DND-41 (cell line): ENCODE measurements at regions not wholly inside any gene's neighbourhood (a gene's known extent, or its start where the extent isn't known, plus 50 kb on each side); places are given as distances from the start of the nearest gene placed in this dataset.

Source experiments
- ATAC-seq: fragments of 200-7000 bp; cut with Tn5 transposase; 3 replicates; pipeline ENCODE4 v1.9.1; 2021; ENCODE audit warnings: low read depth; ENCODE audit not compliant: insufficient read depth
- DNase-seq: peaks from one replicate; pipeline ENCODE4 v3.0.0-alpha.2; 2020
- H2AFZ ChIP-seq: 2 replicates; pipeline ENCODE4 v1.6.0; 2012; ENCODE audit warnings: low read depth, low read length
- H3K27ac ChIP-seq: 2 replicates; pipeline ENCODE4 v1.5.1; 2012; ENCODE audit warnings: low read length, inconsistent platforms
- H3K27me3 ChIP-seq: fragments of 200-600 bp; sonication (generic); 2 replicates; pipeline ENCODE4 v1.6.0; 2012; ENCODE audit warnings: low read length, mild to moderate bottlenecking, inconsistent platforms; ENCODE audit not compliant: insufficient read depth, poor library complexity
- H3K36me3 ChIP-seq: 2 replicates; pipeline ENCODE4 v1.5.1; 2012; ENCODE audit warnings: low read length, inconsistent platforms; ENCODE audit not compliant: insufficient read depth
- H3K4me1 ChIP-seq: 2 replicates; pipeline ENCODE4 v1.5.1; 2012; ENCODE audit warnings: mild to moderate bottlenecking, low read length; ENCODE audit not compliant: insufficient read depth
- H3K4me2 ChIP-seq: 2 replicates; pipeline ENCODE4 v1.6.0; 2012; ENCODE audit warnings: mild to moderate bottlenecking, moderate library complexity, low read length, inconsistent platforms; ENCODE audit not compliant: insufficient read depth
- H3K4me3 ChIP-seq, 2 experiments: fragments of 200-600 bp in 1 of 2; shearing (Covaris generic) in 1 of 2; 2 replicates each; pipeline ENCODE4 v1.5.1; 2012 to 2016; ENCODE audit warnings: inconsistent platforms in 2 of 2, low read length in 2 of 2, mild to moderate bottlenecking in 2 of 2, low read depth in 1 of 2, moderate library complexity in 1 of 2
- H3K79me2 ChIP-seq: 2 replicates; pipeline ENCODE4 v1.6.0; 2012; ENCODE audit warnings: low read length, inconsistent platforms; ENCODE audit not compliant: insufficient read depth
- H3K9ac ChIP-seq: 2 replicates; pipeline ENCODE4 v1.6.0; 2012; ENCODE audit warnings: low read depth, mild to moderate bottlenecking, inconsistent platforms, low read length, moderate library complexity
- H3K9me3 ChIP-seq: 2 replicates; pipeline ENCODE4 v1.5.1; 2012; ENCODE audit warnings: low read length, moderate library complexity, mild to moderate bottlenecking, inconsistent platforms; ENCODE audit not compliant: insufficient read depth, severe bottlenecking
- H4K20me1 ChIP-seq: 2 replicates; pipeline ENCODE4 v1.6.0; 2012; ENCODE audit warnings: low read length; ENCODE audit not compliant: insufficient read depth
- CTCF ChIP-seq: IDR thresholded peaks from 2 replicates; pipeline ENCODE4 v1.5.1; 2012; ENCODE audit warnings: borderline replicate concordance, low read length, moderate library complexity, mild to moderate bottlenecking; ENCODE audit not compliant: poor library complexity, severe bottlenecking; ENCODE audit errors: extremely low read depth
- EZH2 ChIP-seq: IDR thresholded peaks from 3 replicates; pipeline ENCODE4 v1.6.1; 2012; ENCODE audit warnings: borderline replicate concordance, low read depth, mild to moderate bottlenecking, moderate library complexity, low read length, inconsistent platforms; ENCODE audit not compliant: severe bottlenecking

- no peak overlapping the region for H3K27ac ChIP-seq
- no peaks in the 10 kb centered on the region for H3K79me2 ChIP-seq
- no peak overlapping the region for H2AFZ ChIP-seq
- no peak for DNase-seq
- no peaks in the 10 kb centered on the region for H3K27me3 ChIP-seq
- H3K9me3 ChIP-seq: no peaks in the 10 kb centered on the region
- H3K4me2 ChIP-seq: no peak overlapping the region
- no peak for ATAC-seq
- no peaks in the 10 kb centered on the region for H3K4me1 ChIP-seq
- H3K4me3 ChIP-seq: no peak overlapping the region
- no peaks in the 10 kb centered on the region for H3K36me3 ChIP-seq
- H4K20me1 ChIP-seq: no peaks in the 10 kb centered on the region
- no peak for TF ChIP-seq EZH2
- no peak for TF ChIP-seq CTCF
- no peak overlapping the region for H3K9ac ChIP-seq
Measured at GRCh38 chr16:54630284-54630967, 300.2 kb upstream of the IRX5 start.

DNA sequence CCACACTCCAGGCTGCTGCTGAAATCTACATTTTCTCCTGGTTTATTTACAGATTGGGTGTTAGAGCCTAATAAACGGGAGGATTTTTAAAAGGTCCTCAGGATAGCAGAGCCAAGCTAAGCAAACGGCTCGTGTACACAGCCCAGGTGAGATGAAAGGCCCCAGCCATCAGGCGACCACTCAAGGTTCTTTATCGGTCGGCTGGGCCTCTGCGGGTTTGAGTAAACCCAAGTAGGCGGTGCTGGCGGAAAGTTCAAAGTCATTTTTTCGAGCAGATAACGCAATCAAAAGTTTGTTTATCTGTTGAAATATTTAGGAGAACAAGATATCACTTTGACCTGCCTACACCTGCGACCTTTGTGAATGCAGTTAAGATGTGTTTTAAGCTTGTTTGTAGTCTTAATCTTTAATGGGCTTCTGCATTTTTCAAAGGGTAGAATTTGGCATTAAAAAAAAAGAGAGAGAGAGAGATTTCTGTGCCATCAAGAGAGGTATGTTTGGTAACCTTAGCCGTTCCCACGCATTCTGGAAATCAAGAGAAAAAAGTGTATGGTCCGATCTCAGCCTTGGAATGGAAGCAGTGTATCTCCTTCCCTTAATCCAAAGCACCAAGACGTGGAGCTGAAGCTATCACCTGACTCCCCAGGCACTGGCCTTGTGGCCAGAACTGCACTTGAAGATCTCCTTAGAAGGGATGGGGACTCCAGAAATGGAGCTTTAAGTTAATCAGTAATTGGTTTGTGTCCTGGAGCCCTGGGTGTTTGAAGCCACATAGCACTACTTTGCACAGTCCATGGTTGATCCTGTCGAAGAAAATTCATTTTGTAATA, 301.7 kb upstream of the IRX5 start:
- Histone ChIP-seq H3K4me2 (no peak overlapping the region), H3K9ac (no peak overlapping the region), H3K27ac (no peak overlapping the region), H3K4me1 (no peaks in the 10 kb centered on the region), H3K27me3 (no peaks in the 10 kb centered on the region), H2AFZ (no peak overlapping the region), H3K4me3 (no peak overlapping the region), H3K36me3 (no peaks in the 10 kb centered on the region), H3K79me2 (no peaks in the 10 kb centered on the region), H3K9me3 (no peaks in the 10 kb centered on the region), H4K20me1 (no peaks in the 10 kb centered on the region)
- ATAC-seq (no peak), DNase-seq (no peak)
- TF ChIP-seq CTCF (no peak), EZH2 (no peak)

DNA sequence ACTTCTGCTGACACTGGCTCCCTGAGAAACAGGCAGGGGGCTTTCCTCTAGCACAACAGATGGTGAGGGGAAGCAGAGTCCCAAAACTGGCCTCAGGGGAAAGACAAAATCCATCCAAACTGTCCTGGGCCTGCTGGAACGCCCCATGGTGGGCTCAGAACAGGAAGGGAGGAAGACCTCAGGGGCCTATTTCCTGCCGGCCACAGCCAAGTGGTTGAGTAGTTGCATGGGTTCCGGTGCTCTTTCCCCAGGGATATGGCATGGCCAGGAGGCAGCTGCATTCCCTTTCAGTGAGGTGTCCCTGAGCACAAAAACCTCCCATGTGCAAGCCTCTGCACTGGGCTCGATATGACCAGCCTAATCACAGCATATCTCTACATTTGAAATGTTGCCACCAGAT, 303.0 kb upstream of the IRX5 start:
- no peak for DNase-seq
- H3K27ac ChIP-seq: no peak overlapping the region
- TF ChIP-seq CTCF: no peak
- no peak for TF ChIP-seq EZH2
- no peaks in the 10 kb centered on the region for H3K79me2 ChIP-seq
- no peak overlapping the region for H3K4me2 ChIP-seq
- H3K4me3 ChIP-seq: no peak overlapping the region
- ATAC-seq: no peak
- no peak overlapping the region for H2AFZ ChIP-seq
- H3K9me3 ChIP-seq: no peaks in the 10 kb centered on the region
- H3K4me1 ChIP-seq: no peaks in the 10 kb centered on the region
- no peaks in the 10 kb centered on the region for H3K36me3 ChIP-seq
- H3K27me3 ChIP-seq: no peaks in the 10 kb centered on the region
- no peak overlapping the region for H3K9ac ChIP-seq
- no peaks in the 10 kb centered on the region for H4K20me1 ChIP-seq
